ENCODE measurements at regions not wholly inside any gene's neighbourhood (a gene's known extent, or its start where the extent isn't known, plus 50 kb on each side); places are given as distances from the start of the nearest gene placed in this dataset.

- DNase-seq: no peak
These were observed 136.0 kb upstream of the THBS1 start for GRCh38 chr15:39444735-39445470.

- DNase-seq: no peak
These were observed 134.9 kb upstream of the THBS1 start for GRCh38 chr15:39445931-39446330.

GRCh38 chr15:39447346-39447745 is 133.5 kb upstream of the THBS1 start:
- DNase-seq: no peak

- DNase-seq: no peak
These were observed 133.0 kb upstream of the THBS1 start for GRCh38 chr15:39447881-39448280.

- no peak for DNase-seq
These were observed 132.5 kb upstream of the THBS1 start for GRCh38 chr15:39448409-39448808.

GRCh38 chr15:39451121-39451688 is 129.7 kb upstream of the THBS1 start:
- DNase-seq: no peak

- DNase-seq: no peak
These were observed 129.0 kb upstream of the THBS1 start for GRCh38 chr15:39451871-39452270.

- no peak for DNase-seq
These were observed 127.3 kb upstream of the THBS1 start for GRCh38 chr15:39453620-39454019.

GRCh38 chr15:39454189-39454986 is 126.5 kb upstream of the THBS1 start:
- DNase-seq: no peak

GRCh38 chr15:39455471-39455991 is 125.3 kb upstream of the THBS1 start:
- DNase-seq: peak; percentile 10

GRCh38 chr15:39456159-39456558 is 124.7 kb upstream of the THBS1 start:
- DNase-seq: no peak

- DNase-seq: no peak
These were observed 124.1 kb upstream of the THBS1 start for GRCh38 chr15:39456582-39457330.

GRCh38 chr15:39458131-39458530 is 122.7 kb upstream of the THBS1 start:
- no peak for DNase-seq

GRCh38 chr15:39459548-39459947 is 121.3 kb upstream of the THBS1 start:
- no peak for DNase-seq

- DNase-seq: no peak
These were observed 120.1 kb upstream of the THBS1 start for GRCh38 chr15:39460748-39461147.

- DNase-seq: no peak
These were observed 119.2 kb upstream of the THBS1 start for GRCh38 chr15:39461536-39462130.

- DNase-seq: no peak
These were observed 118.2 kb upstream of the THBS1 start for GRCh38 chr15:39462691-39463090.

GRCh38 chr15:39465843-39466749 is 114.8 kb upstream of the THBS1 start:
- DNase-seq: no peak

- DNase-seq: no peak
These were observed 114.2 kb upstream of the THBS1 start for GRCh38 chr15:39466750-39467105.

- DNase-seq: no peak
These were observed 112.5 kb upstream of the THBS1 start for GRCh38 chr15:39468331-39468730.

- no peak for DNase-seq
These were observed 112.1 kb upstream of the THBS1 start for GRCh38 chr15:39468828-39469227.
